Muscle layer of duodenum (tissue), 2 donors: ENCODE measurements at regions not wholly inside any gene's neighbourhood (a gene's known extent, or its start where the extent isn't known, plus 50 kb on each side); places are given as distances from the start of the nearest gene placed in this dataset.
"Not testable (repeated sequence)": the region's sequence is repeated elsewhere in the genome, so short reads cannot be mapped to it uniquely, and the experiment has no call there.

Source experiments
- H3K27ac ChIP-seq: one replicate; pipeline ENCODE4 v1.7.0; 2013; ENCODE audit warnings: mild to moderate bottlenecking, low read length
- H3K27me3 ChIP-seq: one replicate; pipeline ENCODE4 v1.7.0; 2013; ENCODE audit warnings: low read depth, mild to moderate bottlenecking, control low read depth, low read length
- H3K36me3 ChIP-seq, 2 donors: one replicate each; pipeline ENCODE4 v1.7.0; 2013; ENCODE audit warnings: low read length in 2 of 2, control low read depth in 1 of 2, mild to moderate bottlenecking in 1 of 2; ENCODE audit not compliant: insufficient read depth in 2 of 2, control insufficient read depth in 1 of 2
- H3K4me1 ChIP-seq, 2 donors: one replicate each; pipeline ENCODE4 v1.7.0; 2013; ENCODE audit warnings: low read length in 2 of 2, mild to moderate bottlenecking in 2 of 2, control low read depth in 1 of 2, moderate library complexity in 1 of 2; ENCODE audit not compliant: insufficient read depth in 2 of 2, control insufficient read depth in 1 of 2
- H3K4me3 ChIP-seq, 2 donors: one replicate each; pipeline ENCODE4 v1.7.0; 2013; ENCODE audit warnings: low read length in 2 of 2, low read depth in 1 of 2, mild to moderate bottlenecking in 1 of 2
- H3K9me3 ChIP-seq, 2 donors: one replicate each; pipeline ENCODE4 v1.7.0; 2013; ENCODE audit warnings: low read length in 2 of 2, control low read depth in 1 of 2, mild to moderate bottlenecking in 1 of 2; ENCODE audit not compliant: control insufficient read depth in 1 of 2
- donor health status: healthy.

DNA sequence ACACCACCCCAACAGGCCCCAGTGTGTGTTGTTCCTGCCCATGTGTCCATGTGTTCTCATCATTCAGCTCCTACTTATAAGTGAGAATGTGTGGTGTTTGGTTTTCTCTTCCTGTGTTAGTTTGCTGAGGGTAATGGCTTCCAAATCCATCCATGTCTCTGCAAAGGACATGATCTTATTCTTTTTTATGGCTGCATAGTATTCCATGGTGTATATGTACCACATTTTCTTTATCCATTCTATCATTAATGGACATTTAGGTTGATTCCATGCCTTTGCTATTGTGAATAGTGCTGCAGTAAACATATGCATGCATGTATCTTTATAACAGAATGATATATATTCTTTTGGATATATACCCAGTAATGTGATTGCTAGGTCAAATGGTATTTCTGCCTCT lies 222.9 kb upstream of the ELL2 start:
- not testable (repeated sequence) for H3K9me3 ChIP-seq, H3K4me3 ChIP-seq, H3K27me3 ChIP-seq, H3K36me3 ChIP-seq, H3K27ac ChIP-seq, H3K4me1 ChIP-seq

DNA sequence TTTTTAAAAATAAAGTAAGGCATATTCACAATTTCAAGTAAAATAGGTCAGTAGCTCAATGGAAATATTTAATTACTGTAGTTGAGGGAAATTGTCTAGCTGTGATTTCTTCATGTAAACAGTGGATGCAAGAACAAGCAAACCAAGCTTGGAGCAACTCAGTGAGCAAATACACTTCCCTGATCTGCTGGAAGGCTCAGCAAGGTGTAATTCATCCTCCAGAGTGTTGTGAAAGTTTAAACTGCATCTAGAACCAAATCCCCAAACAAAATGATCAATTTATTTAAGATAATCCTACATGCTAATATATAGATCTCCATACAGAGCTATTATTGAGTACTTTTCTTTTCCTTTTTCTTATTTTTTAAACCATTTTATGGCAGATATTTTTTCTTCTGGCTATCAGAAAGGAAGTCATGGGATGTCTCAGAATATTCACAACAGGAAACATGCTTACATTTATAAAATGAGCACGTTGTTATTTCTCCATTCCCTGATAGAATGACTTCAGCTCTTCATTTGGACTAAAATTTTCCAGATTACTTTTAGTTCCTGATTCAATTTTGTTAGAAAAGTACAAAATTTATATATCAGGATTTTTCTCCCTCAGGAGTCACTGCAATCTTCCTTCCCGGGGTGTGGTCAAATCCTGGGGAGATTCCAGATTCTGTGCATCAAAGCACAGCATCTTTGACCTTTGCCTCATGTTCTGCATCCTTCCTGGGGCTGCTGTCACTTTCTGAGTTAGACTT lies 219.2 kb upstream of the ELL2 start:
- no peak overlapping the region for H3K27ac ChIP-seq
- H3K27me3 ChIP-seq, result no peaks in the 10 kb centered on the region
- no peaks in the 10 kb centered on the region for H3K9me3 ChIP-seq
- no peaks in the 10 kb centered on the region for H3K4me1 ChIP-seq
- H3K36me3 ChIP-seq, result no peaks in the 10 kb centered on the region
- no peak overlapping the region for H3K4me3 ChIP-seq

DNA sequence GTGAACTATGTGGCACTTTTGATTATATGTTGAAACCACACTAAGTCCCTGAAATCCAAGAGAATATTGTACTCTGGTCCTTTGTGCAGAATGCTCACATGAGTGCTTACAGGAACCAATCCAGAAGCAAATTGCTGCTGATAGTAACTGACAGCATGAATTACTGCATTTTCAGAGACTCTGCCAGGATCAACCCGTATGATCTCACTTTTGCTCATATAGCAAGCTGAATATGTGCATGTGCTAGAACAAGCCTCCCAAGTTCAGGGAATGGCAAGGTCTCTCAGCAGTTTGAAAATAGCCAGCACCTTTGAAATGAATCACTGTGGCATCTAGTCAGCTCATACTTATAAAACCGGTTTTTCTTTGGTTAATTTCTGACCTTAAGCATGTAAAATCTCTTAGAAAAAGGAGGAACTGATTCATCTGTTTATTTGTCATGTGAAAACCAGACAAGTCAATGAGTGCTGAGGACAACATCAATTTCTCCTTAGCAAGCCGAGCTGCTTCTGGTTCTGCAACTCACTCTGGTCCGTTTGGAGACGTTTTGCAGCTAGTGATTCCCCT lies 215.7 kb upstream of the ELL2 start:
- Histone ChIP-seq H3K4me3 (no peak overlapping the region), H3K27ac (no peak overlapping the region), H3K4me1 (peaks cover 0 to 4% of the 10 kb centered on the region in 2 donors), H3K36me3 (no peaks in the 10 kb centered on the region), H3K27me3 (no peaks in the 10 kb centered on the region), H3K9me3 (no peaks in the 10 kb centered on the region)

DNA sequence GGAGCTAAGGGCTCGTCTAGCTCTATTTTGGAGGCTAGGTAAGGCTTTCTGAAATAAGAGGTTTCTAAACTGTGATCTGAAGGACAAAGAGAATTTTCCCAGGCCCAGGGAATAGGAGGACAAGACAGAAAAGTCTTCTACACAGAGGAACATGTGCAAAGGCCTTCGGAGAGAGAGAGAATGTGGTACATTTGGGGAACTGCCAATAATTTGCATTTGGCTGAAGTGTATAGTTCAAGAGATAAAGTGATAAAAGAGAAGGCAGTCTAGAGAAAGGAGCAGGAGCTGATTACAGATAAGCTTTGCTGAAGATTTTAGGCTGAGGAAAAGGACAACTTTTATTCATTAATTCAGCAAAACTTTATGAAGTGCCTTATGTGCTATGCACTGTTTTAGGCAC lies 214.4 kb upstream of the ELL2 start:
- Histone ChIP-seq H3K4me3 (no peak overlapping the region), H3K36me3 (no peaks in the 10 kb centered on the region), H3K27me3 (no peaks in the 10 kb centered on the region), H3K27ac (no peak overlapping the region), H3K9me3 (no peaks in the 10 kb centered on the region), H3K4me1 (peaks cover 0 to 4% of the 10 kb centered on the region in 2 donors)

DNA sequence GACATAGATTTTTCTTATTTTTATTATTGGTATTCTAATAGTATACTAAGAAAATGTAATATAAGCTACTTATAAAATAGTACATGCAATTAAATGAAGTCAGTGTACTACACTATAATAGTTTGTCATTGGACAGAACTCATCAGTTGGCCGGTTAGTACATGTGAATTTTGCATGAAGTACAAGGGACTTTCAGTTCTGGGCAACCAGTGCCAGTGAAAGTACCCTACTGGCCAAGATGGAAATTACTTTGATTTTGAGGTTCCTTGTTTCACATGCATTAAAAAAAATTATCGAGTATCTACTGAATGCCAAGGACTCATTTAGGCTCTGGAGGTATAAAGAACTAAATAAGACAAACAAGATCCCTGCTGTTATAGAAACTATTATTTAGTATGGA lies 213.4 kb upstream of the ELL2 start:
- Histone ChIP-seq H3K27ac (no peak overlapping the region), H3K9me3 (no peaks in the 10 kb centered on the region), H3K36me3 (no peaks in the 10 kb centered on the region), H3K27me3 (no peaks in the 10 kb centered on the region), H3K4me3 (no peak overlapping the region), H3K4me1 (peaks cover 0 to 4% of the 10 kb centered on the region in 2 donors)

DNA sequence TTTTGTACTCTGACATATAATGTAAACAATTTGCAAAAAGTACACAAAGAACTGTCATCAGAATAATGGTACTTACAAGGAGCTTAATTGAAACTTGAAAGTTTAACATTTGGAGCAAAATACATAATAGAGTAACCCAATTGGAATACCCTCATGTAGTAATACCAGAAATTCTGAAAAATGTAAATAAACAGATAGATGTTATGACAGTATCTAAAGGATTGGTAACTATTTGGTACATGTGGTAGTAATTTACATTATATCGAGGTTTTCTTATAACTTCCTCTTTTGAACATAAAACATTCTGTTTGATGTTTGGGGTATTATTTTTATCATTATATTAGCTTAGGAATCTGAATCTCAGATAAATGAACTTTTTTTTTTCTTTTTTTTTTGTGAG lies 211.7 kb upstream of the ELL2 start:
- Histone ChIP-seq H3K4me1 (peaks cover 0 to 4% of the 10 kb centered on the region in 2 donors), H3K9me3 (no peaks in the 10 kb centered on the region), H3K27me3 (no peaks in the 10 kb centered on the region), H3K4me3 (no peak overlapping the region), H3K27ac (no peak overlapping the region), H3K36me3 (no peaks in the 10 kb centered on the region)

DNA sequence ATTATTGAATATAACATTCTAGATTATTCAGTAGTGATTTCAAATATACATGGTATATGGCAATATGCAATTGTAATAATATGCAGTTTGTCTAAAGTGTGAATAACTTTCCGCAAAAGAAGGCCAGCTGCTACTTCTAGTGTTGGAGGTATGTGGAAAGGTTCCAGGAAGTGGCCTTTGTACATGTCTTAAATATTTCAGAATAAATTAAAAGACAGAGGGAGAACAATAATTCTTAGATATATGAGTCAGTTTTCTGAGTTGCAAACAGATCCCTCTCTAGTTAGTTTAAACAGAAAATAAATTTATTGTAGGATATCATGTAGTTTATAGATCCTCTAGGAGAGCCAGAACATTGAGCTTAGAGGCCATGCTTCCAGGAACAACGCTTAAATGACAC lies 210.8 kb upstream of the ELL2 start:
- Histone ChIP-seq H3K4me1 (peaks cover 0 to 4% of the 10 kb centered on the region in 2 donors), H3K27me3 (no peaks in the 10 kb centered on the region), H3K4me3 (no peak overlapping the region), H3K36me3 (no peaks in the 10 kb centered on the region), H3K9me3 (no peaks in the 10 kb centered on the region), H3K27ac (no peak overlapping the region)

DNA sequence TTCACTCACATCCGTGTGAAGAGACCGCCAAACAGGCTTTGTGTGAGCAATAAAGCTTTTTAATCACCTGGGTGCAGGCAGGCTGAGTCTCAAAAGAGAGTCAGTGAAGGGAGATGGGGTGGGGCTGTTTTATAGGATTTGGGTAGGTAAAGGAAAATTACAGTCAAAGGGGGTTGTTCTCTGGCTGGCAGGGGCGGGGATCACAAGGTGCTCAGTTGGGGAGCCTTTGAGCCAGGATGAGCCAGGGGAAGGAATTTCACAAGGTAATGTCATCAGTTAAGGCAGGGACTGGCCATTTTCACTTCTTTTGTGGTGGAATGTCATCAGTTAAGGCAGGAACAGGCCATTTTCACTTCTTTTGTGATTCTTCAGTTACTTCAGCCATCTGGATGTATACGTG lies 210.3 kb upstream of the ELL2 start:
- not testable (repeated sequence) for H3K27ac ChIP-seq, H3K36me3 ChIP-seq, H3K27me3 ChIP-seq, H3K4me3 ChIP-seq, H3K9me3 ChIP-seq, H3K4me1 ChIP-seq

DNA sequence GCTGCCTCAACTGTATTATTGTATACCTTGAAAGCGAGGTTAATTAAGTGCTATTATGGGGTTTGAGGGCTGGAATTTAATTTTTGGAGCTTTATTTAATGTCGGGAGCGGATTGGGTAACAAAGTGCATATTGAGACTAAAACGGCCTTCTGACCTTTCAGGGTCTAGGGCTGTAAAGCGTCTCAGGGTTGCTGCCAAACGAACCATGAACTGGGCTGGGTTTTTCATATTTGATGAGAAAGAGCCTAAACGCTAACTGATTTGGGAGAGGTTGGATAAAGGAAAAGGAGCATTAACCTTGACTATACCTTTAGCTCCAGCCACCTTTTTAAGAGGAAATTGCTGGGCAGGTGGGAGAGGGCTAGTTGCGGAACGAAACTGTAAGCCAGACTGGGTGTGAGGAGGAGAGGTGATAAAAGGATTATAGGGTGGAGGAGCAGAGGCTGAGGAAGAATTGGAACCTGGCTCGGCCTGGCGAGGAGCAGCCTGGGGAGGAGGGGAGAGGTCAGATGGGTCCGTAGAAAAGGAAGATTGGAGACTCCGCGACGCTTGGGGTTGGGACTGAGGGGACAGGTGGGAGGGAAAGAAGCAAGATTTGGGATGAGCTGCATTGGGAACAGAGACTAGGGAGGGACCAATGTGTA lies 209.0 kb upstream of the ELL2 start:
- H3K4me1 ChIP-seq, H3K27me3 ChIP-seq, H3K36me3 ChIP-seq, H3K9me3 ChIP-seq, H3K27ac ChIP-seq, H3K4me3 ChIP-seq: not testable (repeated sequence)

DNA sequence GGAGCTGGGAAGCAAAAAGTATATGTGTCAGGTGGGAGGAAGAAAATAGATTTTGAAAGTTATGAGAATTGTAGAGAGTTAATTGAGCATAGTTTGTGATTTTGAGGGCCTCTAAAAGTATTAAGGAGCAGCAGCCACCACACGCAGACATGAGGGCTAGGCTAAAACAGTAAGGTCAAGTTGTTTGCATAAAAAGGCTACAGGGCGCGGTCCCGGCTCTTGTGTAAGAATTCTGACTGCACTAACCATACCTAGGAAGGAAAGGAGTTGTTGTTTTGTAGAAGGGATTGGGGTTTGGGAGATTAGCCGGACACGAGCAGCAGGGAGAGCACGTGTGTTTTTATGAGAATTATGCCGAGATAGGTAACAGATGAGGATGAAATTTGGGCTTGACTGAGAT lies 207.2 kb upstream of the ELL2 start:
- H3K27ac ChIP-seq, H3K4me1 ChIP-seq, H3K4me3 ChIP-seq, H3K27me3 ChIP-seq, H3K9me3 ChIP-seq, H3K36me3 ChIP-seq: not testable (repeated sequence)

DNA sequence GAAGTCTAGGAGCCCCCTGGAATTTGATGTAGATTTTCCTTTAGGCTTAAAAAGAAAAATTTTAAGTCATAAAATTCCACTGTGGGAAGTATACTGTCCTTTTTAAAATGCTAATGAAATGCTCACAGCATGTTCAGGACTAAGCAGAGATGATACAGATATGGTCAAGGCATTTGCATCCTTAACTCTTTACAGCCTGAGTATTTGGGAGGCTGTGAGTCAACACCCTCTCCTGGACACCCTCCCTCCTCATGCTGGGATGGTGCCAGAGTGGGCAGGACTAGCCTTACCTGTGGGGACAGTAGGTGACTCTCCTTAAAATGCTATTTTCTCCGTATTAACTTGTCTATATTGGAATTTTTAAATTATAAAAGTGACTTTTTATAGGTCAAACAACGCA lies 197.4 kb upstream of the ELL2 start:
- Histone ChIP-seq H3K27me3 (no peaks in the 10 kb centered on the region), H3K4me1 (no peaks in the 10 kb centered on the region), H3K36me3 (no peaks in the 10 kb centered on the region), H3K9me3 (no peaks in the 10 kb centered on the region), H3K27ac (no peak overlapping the region), H3K4me3 (no peak overlapping the region)
